Adrenal gland (tissue), 5 donors: ENCODE measurements at regions not wholly inside any gene's neighbourhood (a gene's known extent, or its start where the extent isn't known, plus 50 kb on each side); places are given as distances from the start of the nearest gene placed in this dataset.
"Not testable (repeated sequence)": the region's sequence is repeated elsewhere in the genome, so short reads cannot be mapped to it uniquely, and the experiment has no call there.

Experiments used
- CTCF ChIP-seq, 6 experiments: fragments of 450-650 bp in 4 of 6; fragments of 200-600 bp in 2 of 6; sonication (generic) in 1 of 6; IDR thresholded peaks; 1 replicate in 5 of 6; 2 replicates in 1 of 6; pipeline versions ENCODE4 v1.5.1 to v1.8.0; 2016 to 2021; ENCODE audit warnings: antibody characterized with exemption in 6 of 6, mild to moderate bottlenecking in 2 of 6, moderate library complexity in 1 of 6
- POLR2A ChIP-seq, 2 donors: fragments of 450-650 bp; IDR thresholded peaks; one replicate each; pipeline ENCODE4 v1.6.1; 2017; ENCODE audit warnings: antibody characterized with exemption in 2 of 2, mild to moderate bottlenecking in 2 of 2, moderate library complexity in 1 of 2
- donor health status: DM: no; HTN: no; CAD: no.

DNA sequence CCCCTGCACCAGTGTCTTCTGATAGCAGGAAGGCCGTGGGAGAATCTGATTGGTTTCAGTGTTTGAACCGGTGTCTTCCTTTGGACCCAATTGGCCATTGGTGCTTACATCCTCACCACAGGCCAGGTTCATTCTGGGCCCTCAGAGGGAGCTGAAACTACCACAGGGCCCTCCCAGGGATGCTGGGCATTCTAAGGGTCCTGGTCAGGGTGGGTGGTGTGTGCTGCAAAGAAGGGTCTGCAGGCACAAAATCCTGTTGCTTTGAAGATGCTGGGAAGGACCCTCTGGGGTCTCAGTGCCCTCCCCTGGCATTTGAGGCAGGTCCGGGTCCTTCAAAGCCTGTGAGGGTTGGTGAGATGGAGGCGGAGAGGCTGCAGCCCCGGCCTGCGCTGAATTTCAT is 89.8 kb upstream of the RIMBP3B start:
- TF ChIP-seq CTCF, POLR2A (IDR thresholded peaks at IDR 0.05): not testable (repeated sequence)
